HG03354 (cell line): ENCODE measurements at regions not wholly inside any gene's neighbourhood (a gene's known extent, or its start where the extent isn't known, plus 50 kb on each side); places are given as distances from the start of the nearest gene placed in this dataset.

Experiments used
- ATAC-seq: cut with Tn5 transposase; IDR thresholded peaks from one replicate; pipeline ENCODE4 v1.9.1; 2021; ENCODE audit warnings: mild to moderate bottlenecking; ENCODE audit not compliant: unreplicated experiment, poor library complexity, severe bottlenecking

DNA sequence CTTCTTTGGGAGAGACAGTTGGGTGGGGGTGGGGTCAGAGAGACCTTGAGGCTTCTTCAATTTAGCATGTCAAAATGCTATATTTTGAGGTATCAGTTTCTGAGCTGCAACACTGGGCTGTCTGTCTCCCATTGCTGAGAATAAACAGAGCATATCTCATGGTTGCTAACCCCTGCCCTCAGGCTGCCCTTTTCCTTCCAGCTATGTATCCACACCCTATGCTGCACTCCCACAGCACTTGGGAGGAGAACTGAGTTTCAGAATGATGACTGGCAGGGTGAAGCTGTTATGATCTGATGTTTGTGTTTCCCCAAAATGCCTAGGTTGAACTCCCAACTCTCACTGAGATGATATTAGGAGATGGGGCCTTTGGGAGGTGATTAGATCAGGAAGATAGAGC, 794.0 kb downstream of the RNF144A start:
- ATAC-seq, result no peak

DNA sequence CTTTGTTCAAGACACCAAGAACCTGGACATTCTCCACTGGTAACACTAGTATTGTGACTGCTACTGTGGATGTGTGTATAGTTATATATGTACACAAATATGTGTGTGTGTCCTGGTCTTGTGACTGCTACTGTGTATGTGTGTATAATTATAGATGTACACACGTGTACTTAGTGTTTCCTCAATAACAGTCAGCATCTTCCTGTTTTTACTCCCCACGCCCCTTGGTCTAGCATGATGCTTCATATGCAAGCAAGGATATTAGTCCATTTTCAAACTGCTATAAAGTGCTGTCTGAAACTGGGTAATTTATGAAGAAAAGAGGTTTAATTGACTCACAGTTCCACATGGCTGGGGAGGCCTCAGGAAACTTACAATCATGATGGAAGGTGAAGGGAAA, 802.7 kb downstream of the RNF144A start:
- no peak for ATAC-seq

DNA sequence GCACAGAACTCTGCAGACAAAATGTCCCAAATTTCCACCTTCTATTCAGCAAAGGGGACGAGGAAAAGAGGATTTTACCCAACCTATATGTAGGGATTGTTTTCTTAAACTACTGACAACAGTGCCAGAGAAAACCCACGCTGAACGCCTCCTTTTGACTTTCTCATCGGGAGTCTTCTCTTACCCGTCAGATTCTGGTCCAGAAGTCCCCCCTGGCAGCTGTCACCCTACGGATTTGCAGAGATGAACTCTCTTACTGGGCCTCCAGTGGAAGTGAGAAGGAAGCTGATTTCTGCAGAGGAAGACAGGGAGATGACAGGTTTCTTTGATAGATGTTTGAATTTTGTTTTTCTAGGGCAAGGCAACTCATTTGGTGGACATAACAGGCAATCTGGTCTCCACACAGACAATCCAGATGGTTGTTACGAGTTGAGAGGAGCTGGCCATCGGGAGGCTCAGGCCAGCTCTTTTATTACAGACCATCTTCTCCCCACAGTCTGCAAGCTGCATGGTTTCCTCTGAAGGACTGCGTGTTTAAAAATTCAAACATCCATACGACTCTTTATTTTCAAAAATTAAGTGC, 804.3 kb downstream of the RNF144A start:
- ATAC-seq, result no peak

DNA sequence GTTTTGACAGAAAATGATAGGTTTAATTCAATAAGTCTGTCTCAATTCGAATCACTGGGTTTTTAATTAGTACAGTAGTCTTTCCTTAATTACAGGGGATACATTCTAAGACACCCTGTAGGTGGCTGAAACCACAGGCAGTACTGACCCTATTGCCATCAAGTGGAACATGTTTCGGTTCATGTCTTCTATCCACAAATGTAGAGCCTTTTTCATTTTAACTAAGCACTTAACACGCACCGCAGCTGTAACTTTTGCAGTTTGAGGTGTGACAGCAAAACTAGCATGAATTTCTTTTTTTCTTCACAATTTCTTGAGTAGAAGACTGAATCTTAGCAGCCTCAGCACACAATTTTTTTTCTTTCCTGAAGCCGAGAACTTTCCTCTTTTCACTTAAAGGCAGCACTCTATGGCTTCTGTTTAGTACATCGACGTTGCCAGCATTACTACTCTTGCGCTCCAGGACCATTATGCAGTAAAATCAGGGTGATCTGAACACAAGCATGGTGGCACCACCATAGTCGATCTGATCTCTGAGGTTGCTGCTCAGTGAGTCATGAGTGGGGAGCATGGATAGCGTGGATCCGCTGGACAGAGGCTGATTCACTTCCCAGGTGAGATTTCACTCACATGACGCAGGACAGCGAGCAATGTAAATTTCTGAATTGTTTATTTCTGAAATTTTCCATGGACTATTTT, 805.1 kb downstream of the RNF144A start:
- ATAC-seq, result no peak

DNA sequence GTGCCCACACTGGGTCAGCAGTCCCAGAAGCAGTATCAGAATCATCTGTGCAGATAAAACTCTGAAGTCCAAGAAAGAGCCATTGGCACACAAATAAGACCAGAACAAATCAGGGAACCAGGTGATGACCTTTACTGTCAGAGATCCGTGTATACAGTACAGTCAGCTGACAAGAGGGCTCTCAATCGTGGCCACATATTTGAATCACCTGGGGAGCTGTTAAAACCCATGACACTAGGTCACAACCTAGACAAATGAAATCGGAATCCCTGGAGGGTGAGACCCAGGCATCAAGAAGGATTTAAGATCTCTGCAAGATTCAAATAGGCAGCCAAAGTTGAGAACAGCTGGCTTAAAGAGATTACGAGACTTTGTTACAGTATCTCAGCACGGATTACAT, 807.1 kb downstream of the RNF144A start:
- ATAC-seq, result no peak

DNA sequence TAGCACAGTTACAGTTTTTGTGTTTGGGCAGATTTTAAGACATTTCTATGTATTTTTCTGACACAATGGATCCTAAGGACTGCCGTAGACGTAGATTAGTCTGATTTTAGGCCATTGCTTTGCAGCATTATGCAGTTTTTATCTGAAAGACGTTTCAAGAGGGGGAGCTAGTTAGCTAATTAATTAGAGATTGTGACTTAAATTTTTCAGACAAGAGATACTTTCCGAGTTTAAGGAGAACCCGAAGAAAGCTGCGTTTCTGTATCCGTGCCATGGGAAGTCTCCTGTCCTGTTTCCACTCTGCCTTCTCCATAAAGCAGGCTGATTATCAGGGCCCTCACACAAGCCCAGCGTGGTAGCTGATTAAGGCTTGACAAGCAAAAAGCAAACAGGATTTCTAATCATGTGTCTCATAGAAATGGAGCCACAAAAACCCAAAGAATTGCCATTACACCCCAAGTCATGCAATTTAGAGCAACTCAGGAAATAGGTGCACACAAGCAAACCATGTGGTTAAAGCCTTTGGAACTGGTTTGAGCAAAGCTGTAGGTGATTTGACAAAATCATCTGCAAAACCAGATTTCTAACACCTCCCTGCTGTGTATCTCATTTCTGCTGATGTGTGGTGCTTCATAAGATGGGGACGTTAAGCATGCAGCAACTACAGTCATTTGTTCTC, 808.1 kb downstream of the RNF144A start:
- no peak for ATAC-seq

DNA sequence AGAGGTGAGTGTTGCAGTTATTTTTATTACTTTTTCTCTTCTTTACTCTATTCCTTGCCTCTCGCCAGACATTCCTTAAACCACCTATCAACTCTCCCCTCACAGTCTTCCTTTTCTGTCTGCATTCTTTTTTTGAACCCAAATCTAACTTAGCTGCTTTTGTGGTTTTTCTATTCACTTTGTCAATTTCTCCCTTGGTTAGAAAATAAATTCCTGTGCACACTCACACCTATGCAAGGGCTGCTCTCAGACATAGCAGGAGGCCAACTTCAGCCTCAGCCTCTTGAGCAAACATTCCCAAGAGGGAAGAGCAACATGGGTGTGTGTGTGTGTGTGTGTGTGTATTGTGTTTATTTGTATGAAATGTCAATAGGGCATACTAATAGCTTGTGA, 808.6 kb downstream of the RNF144A start:
- ATAC-seq, result no peak

DNA sequence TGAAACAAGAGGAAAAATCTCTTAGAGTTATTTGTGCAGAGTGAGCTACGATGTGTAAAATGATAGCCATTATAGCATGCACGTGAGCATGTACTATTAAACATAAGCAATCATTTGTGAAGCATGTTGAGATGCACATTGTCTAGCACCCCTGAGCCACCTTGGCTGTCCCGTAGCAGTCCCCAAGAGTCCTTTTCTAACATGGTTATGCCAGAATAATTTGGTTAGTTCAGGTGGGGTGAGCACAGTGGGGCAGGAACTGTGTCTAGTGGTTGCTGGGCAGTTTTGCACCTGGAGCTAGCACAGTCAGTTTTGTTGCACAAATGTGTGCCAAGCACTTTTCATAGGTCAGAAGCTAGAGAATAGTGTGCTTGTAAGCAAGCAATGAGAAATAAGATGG, 809.8 kb downstream of the RNF144A start:
- no peak for ATAC-seq

DNA sequence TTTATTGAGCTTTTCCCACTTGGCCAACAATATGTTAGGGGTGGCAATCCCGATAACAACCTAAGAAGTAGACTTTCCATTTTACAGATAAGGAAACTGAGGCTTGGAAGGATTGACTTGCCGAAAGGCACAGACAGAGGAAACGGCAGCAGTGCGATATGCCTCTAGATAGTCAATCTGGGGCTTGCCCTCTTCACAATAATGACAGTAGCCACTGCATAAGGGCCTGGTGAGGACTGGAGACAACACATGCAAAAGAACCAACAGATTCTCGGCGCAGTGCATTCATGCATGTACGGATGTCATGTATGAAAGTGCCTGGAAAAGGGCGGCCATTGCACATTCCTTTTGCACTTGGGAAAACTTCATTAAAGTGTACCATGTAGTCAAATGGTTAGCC, 811.2 kb downstream of the RNF144A start:
- no peak for ATAC-seq

DNA sequence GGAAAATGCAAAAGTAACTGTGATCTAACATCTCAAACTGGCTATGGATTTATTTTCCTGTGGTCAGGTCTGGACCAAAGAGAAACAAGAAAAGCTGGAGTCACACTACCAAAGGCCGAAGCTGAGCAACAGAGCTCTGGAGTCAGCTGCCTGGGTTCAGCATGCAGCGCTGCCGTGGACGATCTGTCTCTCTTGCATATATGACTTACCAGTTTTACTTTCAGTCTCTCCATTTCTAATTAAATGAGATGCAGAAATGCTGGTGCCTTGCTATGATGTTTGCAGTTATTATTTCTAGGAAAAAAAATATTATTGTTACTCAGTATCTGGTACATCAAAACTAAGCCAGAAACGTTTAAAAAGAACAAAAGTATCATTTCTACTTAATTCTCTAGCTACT, 813.2 kb downstream of the RNF144A start:
- no peak for ATAC-seq

DNA sequence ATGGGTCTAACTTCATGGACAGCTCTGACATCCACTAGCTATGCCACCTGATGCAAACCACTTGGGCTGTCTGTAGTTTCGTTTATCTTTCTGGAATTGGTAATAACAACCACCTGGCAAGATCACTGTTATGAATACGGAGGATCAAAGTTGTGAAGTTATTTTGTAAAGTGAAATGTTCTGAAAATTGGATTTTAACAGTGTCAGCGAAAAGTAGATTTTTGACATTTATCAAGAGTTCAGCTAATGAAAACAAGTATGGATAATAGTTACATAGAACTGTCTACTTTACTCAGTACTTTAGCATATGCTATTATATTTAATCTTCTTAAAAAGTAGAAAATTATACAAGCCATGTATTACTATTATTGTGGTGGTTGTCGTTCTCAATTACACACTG, 813.8 kb downstream of the RNF144A start:
- no peak for ATAC-seq

DNA sequence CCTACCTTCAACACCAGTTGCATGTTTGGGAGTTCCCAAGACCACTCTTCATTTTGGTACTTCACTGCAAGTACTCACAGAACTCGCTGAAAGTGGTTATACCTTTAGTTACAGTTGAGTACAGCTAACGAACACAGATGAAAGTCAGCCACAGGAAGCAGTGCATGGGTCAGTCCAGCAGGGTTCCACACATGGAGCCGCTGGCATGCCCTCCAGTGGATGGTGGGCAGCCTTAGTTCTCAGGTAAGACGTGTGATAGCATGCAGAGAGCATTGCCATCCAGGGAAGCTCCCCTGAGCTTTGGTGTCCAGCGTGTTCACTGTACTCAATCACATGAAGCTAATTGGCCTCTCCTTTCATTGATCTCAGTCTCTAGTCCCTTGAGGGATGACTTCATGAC, 815.3 kb downstream of the RNF144A start:
- ATAC-seq, result no peak

DNA sequence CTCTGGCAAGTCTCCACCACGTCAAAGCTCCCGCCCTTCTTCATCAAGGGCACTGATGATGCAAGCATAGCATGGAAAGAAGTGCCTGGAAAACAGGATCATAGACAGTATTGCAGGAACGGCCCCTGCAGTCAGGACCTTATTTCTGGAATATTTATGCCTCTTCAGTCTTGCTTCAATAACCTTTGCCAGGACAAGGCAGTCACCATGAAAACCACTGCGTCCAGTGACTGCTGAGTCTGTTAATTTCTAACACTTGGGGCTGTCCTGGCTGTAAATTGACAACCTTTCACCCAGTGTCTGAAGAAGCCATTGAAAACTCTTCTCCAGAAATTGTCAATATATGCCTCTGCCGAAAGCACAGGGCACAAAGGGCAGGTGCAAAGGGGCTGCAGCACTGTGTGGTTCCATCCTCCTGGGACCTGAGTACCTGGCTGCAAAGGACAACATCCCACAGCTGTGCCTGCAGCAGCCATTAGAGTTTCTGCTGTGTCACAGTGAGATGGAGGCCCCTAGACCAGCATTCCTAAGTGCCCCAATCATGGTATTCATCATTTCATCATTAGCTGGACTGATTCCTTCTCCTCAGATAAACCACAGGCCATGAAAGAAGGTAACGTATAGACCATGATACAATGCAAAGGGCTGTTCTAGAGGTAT, 819.6 kb downstream of the RNF144A start:
- ATAC-seq, result no peak

DNA sequence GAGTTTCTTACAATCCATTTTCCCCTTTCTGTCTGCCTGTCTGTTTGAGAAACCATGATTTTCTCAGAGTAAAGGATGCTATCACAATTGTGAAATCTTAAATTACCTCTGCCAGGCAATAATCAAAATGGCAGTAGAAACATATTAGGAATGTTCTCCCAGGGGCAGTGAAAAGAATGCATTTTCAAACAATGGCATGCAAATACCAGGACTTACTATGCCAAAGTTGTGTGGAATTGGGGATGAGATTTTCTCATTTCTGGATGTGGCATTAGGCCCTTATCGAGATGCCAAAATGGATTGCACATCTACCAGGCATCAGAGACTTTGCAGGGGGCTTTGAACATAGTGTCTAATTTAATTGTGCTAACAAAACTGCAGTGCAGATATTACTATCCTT, 821.4 kb downstream of the RNF144A start:
- no peak for ATAC-seq

DNA sequence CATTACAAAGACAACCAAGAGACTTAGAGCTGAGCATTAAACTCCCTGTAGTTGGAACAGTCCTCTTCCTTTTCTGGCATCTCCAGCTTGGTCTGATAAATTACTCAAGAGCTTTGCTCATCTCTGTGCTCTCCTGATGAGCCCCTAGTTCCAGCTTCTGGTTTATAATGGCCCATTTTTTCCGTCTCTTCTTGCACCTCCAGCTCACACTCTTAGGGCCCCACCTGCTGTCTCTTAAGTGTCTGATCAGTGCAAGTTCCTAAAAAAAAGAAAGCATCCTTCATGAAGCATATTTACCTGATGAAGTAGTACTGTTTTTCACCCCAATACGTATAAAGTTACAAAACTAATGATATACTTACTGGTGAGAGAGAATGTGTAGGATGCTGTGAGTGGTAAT, 822.9 kb downstream of the RNF144A start:
- no peak for ATAC-seq

DNA sequence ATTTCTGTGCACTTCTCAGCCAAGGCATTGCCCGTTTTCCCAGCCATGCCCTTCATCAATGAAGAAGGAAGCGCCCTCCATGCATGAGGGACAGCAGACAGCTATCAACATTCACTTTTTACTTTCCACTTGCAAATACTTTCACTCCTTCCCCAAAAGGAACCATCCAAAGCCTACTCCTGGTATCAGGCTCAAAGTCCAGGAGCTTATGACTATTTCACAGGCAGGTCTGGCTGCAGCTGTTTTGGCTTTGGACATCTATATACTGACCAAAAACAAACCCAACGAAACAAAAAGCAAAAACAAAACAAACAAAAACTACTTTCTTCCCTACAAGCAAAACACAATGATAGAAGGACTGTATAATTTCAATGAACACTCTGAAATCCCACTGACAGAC, 825.1 kb downstream of the RNF144A start:
- ATAC-seq, result no peak

DNA sequence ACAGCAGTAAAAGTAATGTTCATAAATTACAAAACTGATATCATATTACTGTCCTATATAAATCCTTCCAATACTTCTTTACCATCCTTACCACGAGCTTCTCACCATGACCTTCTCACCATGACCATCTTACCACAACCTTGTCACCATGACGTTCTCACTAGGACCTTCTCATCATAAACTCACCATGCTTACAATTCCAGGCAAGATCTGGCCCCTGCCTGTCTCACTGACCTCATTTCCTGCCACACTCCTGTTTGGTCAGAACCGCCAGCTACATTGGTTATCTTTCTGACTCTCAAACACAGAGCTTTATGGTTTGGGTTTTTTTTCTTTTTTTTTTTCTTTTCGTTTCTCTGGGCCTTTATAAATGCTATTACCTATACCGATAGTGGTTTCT, 827.6 kb downstream of the RNF144A start:
- no peak for ATAC-seq

DNA sequence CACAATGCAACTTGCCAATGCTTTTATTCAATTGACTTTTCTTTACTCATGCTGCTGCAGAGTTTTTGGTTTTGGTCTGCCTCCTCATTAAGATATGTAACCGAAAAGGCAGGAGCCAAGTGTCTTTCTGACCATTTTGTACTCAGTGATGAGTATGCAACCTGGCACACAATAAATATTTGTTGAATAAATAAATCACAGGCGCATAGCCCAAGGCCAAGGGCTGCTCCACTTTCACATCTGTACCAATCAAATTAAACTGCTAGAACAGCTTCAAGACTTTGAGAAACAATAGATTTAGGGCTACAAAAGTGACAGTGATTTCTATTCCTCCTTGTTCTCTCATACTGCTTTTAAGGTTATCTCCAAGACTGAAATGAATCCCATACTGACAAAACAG, 828.2 kb downstream of the RNF144A start:
- no peak for ATAC-seq

DNA sequence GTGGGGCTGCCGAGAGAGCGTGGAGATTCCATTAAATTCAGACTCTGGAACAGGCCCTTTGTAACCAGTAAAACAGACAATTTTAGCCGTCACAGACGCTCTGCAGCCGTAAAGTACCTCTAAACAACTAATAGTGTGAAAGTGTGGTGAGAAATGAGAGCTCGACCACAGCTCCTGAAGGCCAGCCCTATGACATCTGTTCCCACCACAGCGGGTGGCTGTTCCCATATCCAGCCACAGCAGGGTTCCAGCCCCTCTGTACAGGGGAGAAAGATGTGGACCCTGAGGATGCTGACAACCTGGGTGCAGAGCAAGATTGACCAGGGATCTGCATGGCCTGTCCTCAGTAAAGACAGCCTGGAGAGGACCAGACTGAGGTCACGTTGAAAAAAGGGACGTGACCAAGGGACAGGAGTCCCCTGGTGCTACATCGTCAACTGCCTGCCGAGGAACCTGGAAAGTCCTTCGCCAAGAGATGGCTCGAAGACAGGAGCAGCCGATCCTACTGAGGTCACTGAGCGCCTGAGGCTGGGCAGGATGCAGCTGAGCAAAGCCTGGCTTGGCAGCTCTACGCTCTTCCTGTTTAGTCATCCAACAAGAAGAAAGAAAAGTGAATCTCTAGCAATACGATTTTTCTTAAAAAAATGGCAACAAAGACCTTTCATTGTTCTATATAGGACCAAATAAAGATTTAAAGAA, 831.7 kb downstream of the RNF144A start:
- ATAC-seq, result no peak

DNA sequence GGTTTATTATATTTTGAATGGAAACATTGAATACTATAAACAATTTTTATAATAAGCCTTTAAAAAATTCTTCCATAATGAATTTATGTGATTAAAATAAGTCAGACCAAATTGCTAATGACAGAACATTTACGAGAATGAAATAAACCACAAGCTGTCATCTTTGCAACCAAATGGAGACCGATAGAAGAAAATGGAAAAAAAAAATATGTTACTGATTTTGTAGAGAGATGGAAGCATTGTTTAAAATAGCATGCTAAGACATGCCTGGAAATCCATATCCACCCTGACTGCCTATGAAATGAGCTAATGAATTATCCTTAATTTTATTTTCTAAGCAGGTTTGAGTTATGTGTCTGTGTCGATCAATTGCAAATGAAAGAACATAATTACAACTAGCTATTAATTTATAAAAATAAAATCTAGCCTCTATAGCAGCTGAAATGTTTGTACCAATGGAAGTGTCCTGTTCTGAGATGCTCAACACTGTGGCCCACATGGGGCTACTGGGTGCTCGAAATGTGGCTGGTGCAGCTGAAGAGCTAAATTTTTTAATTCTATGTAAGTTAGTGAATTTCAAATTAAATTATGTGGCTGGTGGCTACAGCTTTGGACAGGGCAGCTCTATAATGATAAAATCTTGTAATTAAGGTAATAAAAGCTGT, 832.8 kb downstream of the RNF144A start:
- ATAC-seq, result no peak
